ENCODE measurements at regions not wholly inside any gene's neighbourhood (a gene's known extent, or its start where the extent isn't known, plus 50 kb on each side); places are given as distances from the start of the nearest gene placed in this dataset.
"Not testable (repeated sequence)": the region's sequence is repeated elsewhere in the genome, so short reads cannot be mapped to it uniquely, and the experiment has no call there.

DNA sequence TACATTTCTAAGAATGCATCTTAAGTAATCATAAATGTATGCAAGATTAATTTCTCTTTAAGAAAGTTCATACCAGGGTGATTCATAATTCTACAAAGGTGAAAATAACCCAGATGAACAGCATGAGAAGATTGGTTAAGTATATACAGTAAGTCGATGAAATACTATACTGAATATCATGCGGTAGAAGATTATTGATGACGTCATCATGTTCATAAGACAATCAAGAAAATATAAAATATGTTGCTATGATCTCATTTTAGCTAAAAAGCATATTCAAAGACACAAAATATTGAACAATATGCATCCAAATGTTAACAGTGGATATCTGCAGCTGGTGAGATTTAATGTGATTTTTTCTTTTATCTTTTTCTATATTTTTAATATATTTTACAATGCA is 312.0 kb upstream of the FGF13 start:
- DNase-seq, result no peak

DNA sequence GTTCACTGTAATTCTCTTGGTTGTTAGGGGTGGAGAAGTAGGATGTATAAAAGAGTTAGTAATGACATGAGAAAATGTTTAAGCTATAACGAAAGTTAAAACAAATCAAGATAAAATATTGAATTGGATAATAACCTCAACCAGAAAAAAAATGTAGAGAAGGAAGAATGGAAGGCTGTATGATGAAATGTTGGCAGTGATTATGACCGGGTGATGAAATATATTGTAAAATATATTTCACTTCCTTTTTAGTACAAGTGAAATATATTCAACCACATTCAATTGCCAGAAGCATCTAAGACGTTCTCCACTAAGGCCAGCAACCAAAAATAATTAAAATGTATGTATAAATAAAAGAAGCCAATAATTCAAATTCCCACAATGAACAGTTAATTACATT is 309.3 kb upstream of the FGF13 start:
- no peak for DNase-seq

DNA sequence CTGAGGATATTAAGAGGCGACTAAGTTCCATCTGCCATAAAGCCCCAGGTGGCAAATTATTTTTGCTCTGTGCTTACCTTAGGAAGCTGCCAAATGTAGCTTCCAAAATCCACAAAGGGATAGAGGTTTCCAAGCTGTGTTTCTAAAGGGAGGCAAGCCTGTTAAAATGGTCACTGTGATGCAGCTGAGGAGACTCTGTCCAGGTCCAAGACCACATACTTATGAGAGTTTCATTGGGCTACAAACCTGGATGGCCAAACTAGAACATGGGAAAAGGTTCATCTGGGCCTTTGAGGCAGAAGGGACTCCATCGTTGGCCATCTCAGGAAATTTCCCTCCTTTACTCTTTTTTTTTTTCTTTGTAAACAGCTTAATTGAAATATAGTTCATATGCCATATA is 306.9 kb upstream of the FGF13 start:
- DNase-seq, result no peak

DNA sequence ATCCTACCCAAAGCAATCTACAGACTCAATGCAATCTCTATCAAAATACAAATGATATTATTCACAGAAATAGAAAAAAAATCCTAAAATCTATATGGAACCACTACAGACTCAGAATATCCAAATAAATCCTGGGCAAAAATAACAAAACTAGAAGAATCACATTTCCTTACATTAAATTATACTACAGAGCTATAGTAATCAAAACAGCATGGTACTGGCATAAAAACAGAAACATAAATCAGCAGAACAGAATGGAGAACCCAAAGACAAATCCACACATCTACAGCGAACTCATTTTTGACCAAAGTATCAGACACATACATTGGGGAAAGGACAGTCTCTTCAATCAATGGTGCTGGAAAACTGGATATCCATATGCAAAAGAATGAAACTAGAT is 304.1 kb upstream of the FGF13 start:
- DNase-seq, result no peak

DNA sequence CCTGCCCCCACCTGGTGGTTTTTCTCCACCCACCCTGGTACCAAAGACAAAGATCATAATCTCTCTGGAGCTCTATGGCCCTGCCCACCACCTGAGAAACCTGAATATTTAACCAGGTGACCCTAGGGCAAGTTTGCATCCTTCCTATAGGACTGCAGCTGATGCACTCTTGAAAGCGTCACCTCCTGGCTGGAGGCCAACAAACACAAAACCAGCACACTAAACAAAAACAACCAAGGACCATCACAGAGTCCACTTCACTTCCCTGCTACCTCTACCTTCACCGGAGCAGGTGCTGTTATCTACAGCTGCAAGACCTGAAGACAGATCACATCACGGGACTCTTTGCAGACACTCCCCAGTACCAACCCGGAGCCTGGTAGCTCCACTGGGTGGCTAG is 296.7 kb upstream of the FGF13 start:
- DNase-seq, result no peak

DNA sequence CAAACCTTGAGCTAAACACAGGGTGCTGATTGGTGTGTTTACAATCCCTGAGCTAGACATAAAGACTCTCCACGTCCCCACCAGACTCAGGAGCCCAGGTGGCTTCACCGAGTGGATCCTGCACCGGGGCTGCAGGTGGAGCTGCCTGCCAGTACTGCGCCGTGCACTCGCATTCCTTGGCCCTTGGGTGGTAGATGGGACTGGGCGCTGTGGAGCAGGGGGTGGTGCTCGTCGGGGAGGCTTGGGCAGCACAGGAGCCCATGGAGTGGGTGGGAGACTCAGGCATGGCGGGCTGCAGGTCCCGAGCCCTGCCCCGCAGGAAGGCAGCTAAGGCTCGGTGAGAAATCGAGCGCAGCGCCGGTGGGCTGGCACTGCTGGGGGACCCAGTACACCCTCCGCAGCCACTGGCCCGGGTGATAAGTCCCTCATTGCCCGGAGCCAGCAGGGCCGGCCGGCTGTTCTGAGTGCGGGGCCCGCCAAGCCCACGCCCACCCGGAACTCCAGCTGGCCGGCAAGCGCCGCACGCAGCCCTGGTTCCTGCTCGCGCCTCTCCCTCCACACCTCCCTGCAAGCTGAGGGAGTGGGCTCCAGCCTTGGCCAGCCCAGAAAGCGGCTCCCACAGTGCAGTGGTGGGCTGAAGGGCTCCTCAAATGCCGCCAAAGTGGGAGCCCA is 292.5 kb upstream of the FGF13 start:
- not testable (repeated sequence) for DNase-seq

DNA sequence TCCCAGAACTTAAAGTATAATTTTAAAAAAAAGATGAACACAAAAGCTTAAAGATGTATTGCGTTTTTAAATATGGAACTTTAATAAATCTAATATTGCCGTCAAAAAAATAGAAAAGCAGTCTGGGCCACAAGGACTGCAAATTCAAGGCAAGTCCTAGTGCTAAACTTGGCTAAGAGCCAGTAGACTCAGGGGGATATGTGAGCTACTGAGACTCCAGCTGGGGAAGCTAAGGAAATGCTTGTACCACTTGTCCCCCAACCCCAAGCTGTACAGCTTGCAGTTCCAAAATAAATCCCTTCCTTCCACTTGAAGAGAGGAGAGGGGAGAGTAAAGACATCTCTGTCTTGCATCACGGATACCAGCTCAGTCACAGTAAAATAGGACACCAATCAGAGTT is 290.8 kb upstream of the FGF13 start:
- DNase-seq, result no peak

DNA sequence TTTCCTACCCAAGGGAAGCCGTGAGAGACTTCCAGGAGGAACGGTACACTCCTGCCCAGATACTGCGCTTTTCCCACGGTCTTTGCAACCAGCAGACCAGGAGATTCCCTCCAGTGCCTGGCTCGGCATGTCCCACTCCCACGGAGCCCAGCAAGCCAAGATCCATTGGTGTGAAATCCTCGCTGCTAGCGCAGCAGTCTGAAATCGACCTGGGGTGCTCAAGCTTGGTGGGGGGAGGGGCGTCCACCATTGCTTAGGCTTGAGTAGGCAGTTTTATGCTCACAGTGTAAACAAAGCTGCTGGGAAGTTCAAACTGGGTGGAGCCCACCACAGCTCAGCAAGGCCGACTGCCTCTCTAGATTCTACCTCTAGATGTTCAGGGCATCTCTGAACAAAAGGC is 284.8 kb upstream of the FGF13 start:
- DNase-seq, result no peak

DNA sequence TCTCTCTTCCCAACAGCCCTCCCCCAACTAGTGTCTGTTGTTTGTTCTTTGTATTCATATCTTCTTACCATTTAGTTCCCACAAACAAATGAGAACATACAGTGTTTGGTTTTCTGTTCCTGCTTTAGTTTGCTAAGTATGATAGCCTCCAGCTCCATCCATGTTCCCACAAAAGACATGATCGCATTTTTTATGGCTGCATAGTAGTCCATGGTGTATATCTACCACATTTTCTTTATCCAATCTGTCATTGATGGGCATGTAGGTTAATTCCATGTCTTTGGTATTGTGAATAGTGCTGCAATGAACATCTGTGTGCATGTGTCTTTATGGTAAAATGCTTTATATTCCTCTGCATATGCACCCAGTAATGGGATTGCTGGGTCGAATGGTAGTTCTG is 283.9 kb upstream of the FGF13 start:
- DNase-seq, result no peak

DNA sequence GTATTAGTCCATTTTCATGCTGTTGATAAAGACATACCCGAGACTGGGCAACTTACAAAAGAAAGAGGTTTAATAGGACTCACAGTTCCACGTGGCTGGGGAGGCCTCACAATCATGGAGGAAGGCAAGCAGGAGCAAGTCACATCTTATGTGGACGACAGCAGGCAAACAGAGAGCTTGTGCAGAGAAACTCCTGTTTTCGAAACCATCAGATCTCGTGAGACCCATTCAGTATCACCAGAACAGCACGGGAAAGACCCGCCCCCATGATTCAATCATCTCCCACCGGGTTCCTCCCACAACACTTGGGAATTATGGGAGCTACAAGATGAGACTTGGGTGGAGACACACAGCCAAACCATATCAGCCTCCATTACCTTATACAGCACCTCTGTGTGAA is 278.9 kb upstream of the FGF13 start:
- DNase-seq, result not testable (repeated sequence)

DNA sequence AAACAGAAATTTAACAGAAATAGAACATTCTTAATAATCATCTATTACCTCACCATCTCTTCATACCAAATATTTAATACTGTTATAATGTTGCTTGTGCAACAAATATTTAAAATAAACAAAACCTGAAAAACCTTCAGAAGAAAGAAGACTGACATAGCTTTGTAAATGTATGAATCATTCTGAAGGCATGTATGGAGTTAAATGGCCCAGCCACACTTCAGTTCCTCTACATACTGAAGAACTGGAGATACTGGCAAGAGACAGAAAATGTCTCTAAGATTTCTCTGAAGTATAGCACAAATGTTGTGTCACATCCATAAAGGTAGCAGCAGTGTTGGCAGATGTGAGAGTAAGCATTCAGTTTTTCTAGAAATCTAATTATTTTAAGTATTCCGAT is 275.3 kb upstream of the FGF13 start:
- no peak for DNase-seq

DNA sequence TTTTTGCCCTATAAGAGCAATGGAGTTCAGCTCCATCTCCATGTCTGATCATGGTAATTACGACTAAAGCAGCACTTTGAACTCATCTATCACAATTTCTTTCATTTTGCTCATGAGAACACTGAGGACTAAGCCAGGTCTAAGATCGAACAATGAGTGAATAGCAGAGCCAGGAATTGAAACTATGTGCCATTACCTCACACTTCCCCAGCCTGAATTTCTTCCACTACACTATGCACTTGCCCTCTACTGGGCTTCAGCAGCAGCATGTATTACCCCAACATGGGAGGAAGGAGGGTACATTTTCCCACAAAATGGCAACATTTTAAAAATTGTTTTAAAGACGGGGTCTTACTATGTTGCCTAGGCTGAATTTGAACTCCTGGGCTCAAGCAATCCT is 274.7 kb upstream of the FGF13 start:
- DNase-seq, result no peak

DNA sequence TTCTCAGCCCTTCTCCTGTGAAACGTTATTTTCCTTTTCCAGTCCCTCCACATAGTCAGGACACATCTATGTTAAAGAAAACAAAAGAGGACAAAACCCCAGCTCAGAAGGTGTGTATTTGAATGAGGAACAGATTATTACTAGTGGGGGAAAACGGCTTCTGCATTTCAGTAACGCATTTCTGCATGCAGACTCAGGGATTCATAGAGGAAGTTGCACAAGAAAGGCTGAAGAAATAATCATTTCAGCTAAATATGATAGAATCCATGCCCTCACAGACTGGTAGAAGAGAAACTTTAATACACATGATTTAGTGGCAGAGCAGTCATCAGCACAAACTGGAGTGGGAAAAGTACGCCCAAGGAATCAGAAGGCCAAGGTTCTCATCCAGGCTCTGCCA is 270.8 kb upstream of the FGF13 start:
- DNase-seq, result no peak

DNA sequence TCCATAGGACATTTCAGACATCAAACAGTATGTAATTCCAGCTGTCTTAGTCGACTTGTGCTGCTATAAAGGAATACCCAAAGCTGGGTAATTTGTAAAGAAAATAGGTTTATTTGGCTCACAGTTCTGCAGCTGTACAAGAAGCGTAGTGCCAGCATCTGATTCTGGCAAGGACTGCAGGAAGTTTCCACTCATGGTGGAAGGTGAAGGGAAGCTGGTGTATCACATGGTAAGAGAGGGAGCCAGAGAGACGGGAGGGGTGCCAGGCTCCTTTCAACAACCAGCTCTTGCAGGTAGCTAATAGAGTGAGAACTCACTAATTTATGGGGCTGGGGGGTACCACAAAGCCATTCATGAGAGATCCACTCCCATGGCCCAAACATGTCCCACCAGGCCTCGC is 253.0 kb upstream of the FGF13 start:
- no peak for DNase-seq

DNA sequence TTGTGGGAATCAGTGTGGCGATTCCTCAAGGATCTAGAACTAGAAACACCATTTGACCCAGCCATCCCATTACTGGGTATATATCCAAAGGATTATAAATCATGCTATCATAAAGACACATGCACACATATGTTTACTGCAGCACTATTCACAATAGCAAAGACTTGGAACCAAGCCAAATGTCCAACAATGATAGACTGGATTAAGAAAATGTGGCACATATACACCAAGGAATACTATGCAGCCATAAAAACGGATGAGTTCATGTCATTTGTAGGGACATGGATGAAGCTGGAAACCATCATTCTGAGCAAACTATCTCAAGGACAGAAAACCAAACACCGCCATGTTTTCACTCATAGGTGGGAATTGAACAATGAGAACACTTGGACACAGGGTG is 250.9 kb upstream of the FGF13 start:
- DNase-seq, result not testable (repeated sequence)

DNA sequence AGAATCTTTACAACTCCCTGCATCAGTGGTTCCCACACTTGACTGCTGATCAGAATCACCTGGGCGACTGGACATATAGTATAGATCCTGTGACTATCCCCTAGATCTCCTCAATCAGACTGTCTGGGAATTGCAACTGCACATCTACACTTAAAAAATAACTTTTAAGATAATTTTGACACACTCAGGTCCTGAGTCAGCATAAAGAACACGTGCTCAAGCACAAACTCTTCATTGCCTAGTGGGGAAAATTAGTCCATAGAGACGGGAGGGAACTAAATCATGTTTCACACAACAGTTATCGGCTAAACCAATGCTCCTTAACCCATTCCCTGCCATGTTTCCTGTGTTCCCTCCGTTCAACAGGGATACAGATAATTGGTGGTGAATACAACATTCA is 243.5 kb upstream of the FGF13 start:
- DNase-seq, result no peak

DNA sequence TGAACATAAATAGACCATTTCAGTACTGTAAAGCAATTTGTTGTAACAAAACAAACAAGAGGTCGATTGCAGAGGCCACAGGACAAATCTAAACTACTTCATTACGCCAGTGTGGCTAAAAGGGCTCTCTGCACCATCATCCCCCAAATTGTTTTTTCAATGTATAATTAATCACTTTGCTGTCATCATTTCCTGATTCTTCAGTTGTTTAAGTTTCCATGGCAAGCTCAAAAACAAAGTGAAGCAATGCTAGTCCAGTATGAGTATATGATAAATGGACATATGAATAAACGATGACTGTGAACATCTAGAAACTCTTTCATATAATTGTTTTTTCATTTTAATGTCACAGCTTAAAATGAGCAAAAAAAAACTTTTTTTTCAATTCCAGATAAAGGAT is 235.4 kb upstream of the FGF13 start:
- no peak for DNase-seq

DNA sequence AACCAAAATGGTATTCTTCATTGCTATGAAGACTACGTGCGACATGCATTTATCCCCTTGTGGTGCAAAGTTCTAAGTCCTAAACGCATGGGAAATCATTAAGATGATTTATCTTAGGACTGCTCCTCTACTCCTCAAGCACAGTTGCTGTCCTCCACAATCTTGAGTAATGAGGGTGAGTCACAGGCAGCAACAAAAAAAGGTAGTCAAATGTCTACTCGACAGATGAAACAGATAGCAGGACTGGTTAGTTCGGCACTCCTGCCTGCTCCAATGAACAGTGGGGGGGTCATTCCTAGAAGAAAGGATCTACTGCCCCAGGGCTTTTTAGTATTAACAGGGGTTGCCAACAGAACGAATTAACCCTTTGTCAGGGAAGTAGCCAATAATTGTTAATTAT is 233.7 kb upstream of the FGF13 start:
- DNase-seq, result no peak

DNA sequence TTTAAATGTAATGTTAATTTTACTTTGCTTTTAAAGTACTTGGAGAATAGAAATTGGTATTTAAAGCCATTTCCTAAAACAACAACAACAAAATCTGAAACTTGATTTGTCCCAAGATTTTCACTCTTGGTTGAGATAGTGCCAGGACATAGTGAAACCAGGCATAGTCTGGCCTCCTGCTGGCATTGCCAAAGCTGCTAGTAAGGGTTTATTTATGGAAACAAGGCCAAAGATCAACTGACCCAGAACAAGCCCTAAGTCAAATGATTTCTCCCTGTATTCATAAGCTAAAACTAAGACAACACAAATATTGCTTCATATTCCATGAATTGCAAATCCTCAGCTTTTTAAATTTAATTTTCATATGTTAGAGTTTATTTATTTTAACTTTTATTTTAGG is 227.5 kb upstream of the FGF13 start:
- no peak for DNase-seq

DNA sequence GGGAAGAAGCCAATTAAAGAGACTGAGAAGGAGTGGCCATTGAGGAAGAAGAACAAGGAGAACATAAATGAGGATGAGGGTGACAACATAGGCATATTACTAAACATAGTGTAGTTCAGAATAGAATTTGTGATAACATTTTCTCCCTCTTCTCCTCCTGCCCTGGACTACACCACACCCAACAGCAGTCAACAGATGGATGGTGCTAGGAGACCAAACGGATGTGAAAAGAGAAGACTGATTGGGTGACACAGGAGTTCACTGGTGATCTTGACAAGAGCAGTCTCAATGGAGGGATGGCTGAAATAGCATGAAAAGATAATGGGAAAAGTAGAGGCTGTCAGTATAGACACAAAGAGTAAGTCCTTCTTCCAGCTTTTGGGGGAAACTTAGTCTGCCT is 226.5 kb upstream of the FGF13 start:
- no peak for DNase-seq

DNA sequence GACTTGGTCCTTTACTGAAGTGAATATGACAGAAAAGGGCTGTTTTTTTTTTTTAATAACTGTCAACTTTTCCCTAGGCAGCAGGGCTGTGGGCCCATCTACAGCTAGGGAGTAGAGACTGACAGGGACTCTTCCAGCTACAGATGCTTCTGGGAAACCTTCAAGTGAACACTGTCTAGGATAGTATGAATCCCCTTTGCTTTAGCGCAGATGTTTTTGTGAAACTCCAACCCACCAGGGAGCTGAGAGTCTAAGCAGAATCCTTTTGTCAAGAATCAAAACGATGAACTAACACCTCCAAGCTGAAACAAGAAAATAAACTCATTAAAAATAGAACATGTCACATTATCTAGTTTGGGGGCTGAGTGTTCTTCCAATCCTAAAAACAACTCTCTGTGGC is 219.7 kb upstream of the FGF13 start:
- DNase-seq, result no peak

DNA sequence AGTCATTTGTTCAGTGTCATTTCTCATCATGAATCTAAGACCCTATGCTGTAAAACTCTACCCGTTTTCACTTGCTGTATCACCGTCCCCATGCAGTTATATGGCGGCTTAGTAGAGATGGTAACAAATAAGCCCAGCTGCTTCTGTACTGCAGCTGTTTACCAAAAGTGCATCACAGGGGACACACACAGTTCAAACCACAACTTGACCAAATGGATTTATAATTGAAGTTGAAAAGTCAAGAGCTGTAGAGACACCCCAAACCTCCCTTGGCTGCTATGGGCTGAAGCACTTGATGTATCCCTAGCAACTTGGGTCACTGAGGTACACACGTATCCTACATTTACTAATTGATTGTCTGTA is 219.0 kb upstream of the FGF13 start:
- DNase-seq, result no peak

DNA sequence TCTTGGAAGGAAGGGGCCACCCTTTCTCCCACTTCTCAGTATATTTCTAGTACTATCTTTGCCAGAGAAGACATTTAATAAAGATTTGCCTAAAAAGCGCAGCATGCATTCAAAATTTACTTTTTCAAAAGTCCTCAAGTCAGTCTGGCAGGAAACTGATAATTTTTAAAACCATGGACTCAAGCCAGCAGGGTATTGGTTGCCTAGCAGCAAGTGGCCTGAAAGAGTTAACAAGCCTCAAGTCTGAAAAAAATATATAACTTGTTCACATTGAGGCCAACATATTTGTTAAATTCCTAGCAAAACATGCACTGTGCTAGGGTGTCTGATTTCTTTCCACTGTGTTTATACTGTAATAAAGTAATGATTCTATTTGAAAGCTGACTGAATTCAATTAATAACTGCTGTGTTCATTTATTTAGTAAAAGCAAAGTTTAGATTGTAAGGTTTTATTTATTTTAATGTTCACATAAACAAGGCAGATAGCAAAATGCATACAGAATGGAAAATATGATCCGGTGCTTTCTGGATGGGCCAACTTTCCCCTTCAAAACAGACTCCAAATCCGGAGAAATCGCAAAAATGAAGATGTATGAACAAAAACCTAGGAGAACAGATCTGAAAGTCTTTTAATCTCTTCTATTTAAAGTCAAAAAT is 218.5 kb upstream of the FGF13 start:
- DNase-seq, result no peak

DNA sequence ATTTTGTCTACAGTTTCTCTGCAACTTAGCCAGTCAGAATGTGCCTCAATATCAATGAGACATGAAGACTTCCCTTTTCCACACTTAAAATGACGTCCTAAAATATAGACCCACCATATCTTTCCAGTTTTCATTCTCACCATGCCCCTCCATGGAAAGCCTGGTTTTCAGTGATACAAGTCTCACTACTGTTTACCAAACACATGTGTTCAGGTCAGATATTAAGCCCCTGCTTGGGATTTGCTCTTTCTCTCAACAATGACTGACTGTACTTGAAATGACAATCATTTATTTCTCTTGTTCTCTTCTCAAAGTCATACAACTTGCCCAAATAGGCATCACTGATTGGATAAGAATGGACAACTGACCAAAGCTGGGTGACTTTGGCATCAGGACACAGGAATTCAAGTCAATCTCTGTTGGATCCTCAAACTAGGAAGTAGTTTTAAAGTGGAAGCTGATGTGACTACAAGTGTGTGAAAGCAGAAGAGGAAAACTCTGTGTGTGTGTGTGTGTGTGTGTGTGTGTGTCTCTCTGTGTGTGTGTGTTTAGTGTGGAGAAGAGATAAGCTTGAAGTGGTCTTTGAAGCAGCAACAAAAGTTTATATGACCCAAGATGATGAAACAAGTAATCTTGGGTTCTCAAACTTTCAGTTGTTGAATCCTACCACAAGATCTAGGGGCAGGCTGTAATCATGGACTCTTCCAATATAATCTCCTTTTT is 217.4 kb upstream of the FGF13 start:
- DNase-seq, result no peak

DNA sequence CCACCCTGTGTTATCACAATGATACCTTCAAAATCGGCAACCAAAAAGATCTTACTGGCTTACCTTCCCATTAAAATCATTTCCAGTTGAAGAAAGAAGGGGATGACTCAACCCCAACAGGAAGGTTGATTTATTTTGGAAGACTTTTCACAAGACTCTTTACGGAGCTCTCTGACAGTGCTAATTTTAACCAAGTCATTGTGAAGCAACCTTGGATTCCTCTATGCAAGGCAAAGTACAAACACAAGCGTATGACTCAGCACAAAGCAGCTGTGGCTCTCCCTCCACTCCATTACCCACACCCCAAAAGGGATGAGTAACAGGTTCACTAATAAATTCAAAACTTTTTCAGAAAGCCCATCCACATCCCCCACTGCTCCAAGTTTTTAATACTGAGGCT is 213.8 kb upstream of the FGF13 start:
- DNase-seq, result no peak

All from NCI-H524 treated with DMSO at 0.1 percent for 48 hours (cell line).